ENCODE measurements at regions not wholly inside any gene's neighbourhood (a gene's known extent, or its start where the extent isn't known, plus 50 kb on each side); places are given as distances from the start of the nearest gene placed in this dataset.

DNA sequence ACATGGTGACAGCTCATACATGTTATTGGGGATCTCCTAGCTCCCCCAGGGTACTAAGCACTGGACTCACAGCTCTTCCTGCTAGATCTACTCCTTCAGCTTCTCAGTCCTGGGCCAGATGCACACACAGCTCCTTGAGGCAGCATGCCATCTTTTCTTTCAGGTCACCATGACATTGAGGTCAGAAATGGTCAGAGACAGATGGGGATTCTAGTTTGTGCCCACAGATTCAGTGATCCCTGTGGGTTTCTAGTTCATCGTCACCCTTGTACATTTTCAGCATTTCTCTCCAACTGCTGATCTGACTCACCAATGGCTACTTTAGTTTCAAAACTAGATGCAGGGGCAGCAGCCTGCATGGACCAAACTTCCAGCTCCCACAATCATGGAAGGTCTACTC is 560.7 kb upstream of the PSMD7 start:
- Histone ChIP-seq H3K27me3 (ENCODE audit: control insufficient read depth, insufficient read depth, low read length) (no peaks in the 10 kb centered on the region), H3K27ac (ENCODE audit: low read length) (no peak overlapping the region), H3K36me3 (ENCODE audit: control insufficient read depth, insufficient read depth, low read length) (no peaks in the 10 kb centered on the region), H3K9me3 (ENCODE audit: control insufficient read depth, insufficient read depth, low read depth, low read length) (no peaks in the 10 kb centered on the region), H3K4me1 (ENCODE audit: control insufficient read depth, insufficient read depth, low read length) (no peaks in the 10 kb centered on the region), H3K4me3 (ENCODE audit: low read depth in 2 of 2, low read length in 2 of 2) (no peak overlapping the region)
- no peak for ATAC-seq
- POLR2A ChIA-PET: no interaction called here
- no TSS peak for BruUV-seq (replicated peaks)
- CTCF ChIA-PET: no interaction called here
- in situ Hi-C loops (cut with HindIII; ENCODE audit: low pct_unique_long_range_greater_than_20kb, low sequenced_read_pairs) (no loop called here), intact Hi-C loops (cut with micrococcal nuclease; ENCODE audit: unreplicated experiment) (no loop called here)
- TF ChIP-seq, protein P1, sequence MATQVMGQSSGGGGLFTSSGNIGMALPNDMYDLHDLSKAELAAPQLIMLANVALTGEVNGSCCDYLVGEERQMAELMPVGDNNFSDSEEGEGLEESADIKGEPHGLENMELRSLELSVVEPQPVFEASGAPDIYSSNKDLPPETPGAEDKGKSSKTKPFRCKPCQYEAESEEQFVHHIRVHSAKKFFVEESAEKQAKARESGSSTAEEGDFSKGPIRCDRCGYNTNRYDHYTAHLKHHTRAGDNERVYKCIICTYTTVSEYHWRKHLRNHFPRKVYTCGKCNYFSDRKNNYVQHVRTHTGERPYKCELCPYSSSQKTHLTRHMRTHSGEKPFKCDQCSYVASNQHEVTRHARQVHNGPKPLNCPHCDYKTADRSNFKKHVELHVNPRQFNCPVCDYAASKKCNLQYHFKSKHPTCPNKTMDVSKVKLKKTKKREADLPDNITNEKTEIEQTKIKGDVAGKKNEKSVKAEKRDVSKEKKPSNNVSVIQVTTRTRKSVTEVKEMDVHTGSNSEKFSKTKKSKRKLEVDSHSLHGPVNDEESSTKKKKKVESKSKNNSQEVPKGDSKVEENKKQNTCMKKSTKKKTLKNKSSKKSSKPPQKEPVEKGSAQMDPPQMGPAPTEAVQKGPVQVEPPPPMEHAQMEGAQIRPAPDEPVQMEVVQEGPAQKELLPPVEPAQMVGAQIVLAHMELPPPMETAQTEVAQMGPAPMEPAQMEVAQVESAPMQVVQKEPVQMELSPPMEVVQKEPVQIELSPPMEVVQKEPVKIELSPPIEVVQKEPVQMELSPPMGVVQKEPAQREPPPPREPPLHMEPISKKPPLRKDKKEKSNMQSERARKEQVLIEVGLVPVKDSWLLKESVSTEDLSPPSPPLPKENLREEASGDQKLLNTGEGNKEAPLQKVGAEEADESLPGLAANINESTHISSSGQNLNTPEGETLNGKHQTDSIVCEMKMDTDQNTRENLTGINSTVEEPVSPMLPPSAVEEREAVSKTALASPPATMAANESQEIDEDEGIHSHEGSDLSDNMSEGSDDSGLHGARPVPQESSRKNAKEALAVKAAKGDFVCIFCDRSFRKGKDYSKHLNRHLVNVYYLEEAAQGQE (IDR thresholded peaks at IDR 0.05; ENCODE audit: insufficient read depth in 1 of 2, low read depth in 2 of 2, low read length in 1 of 2): no peak
- TF ChIP-seq POLR2AphosphoS5 (IDR thresholded peaks at IDR 0.05; ENCODE audit: low read depth, low read length) (no peak), SIN3A (IDR thresholded peaks at IDR 0.05; ENCODE audit: borderline replicate concordance, insufficient read depth, low read depth, low read length) (no peak), TCF7L2 (IDR thresholded peaks at IDR 0.05; ENCODE audit: low read depth, low read length) (no peak)
- TF ChIP-seq, protein P2, sequence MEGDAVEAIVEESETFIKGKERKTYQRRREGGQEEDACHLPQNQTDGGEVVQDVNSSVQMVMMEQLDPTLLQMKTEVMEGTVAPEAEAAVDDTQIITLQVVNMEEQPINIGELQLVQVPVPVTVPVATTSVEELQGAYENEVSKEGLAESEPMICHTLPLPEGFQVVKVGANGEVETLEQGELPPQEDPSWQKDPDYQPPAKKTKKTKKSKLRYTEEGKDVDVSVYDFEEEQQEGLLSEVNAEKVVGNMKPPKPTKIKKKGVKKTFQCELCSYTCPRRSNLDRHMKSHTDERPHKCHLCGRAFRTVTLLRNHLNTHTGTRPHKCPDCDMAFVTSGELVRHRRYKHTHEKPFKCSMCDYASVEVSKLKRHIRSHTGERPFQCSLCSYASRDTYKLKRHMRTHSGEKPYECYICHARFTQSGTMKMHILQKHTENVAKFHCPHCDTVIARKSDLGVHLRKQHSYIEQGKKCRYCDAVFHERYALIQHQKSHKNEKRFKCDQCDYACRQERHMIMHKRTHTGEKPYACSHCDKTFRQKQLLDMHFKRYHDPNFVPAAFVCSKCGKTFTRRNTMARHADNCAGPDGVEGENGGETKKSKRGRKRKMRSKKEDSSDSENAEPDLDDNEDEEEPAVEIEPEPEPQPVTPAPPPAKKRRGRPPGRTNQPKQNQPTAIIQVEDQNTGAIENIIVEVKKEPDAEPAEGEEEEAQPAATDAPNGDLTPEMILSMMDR (IDR thresholded peaks at IDR 0.05): no peak
- DNase-seq (ENCODE audit: low read depth, low spot score): no peak

DNA sequence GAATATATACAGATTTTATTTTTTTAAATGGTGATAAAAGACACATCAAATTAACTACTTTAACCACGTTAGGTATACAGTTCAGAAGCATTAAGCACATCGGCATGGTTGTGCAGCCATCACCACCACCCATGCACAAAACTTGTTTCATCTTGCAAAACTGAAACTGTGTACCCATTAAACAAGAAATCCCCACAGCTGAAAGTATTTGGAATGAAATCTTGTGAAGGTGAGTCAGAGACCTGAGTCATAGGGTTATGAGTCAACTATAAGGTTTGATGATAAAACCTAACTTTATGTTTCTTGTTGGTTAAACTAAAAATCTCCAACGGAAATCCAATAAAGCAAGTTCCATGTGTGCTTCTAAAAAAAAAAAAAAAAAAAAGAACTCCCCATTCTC is 561.6 kb upstream of the PSMD7 start:
- ATAC-seq (peak; percentile 70; the same call in 1 of the 2 replicates), DNase-seq (ENCODE audit: low read depth, low spot score) (peak; percentile 10)
- POLR2A ChIA-PET: no interaction called here
- no TSS peak for BruUV-seq (replicated peaks)
- intact Hi-C loops (cut with micrococcal nuclease; ENCODE audit: unreplicated experiment) (no loop called here), in situ Hi-C loops (cut with HindIII; ENCODE audit: low pct_unique_long_range_greater_than_20kb, low sequenced_read_pairs) (no loop called here)
- H3K9me3 ChIP-seq (ENCODE audit: control insufficient read depth, insufficient read depth, low read depth, low read length): no peaks in the 10 kb centered on the region
- no peak overlapping the region for H3K4me3 ChIP-seq (ENCODE audit: low read depth in 2 of 2, low read length in 2 of 2)
- H3K36me3 ChIP-seq (ENCODE audit: control insufficient read depth, insufficient read depth, low read length): no peaks in the 10 kb centered on the region
- TF ChIP-seq SIN3A (IDR thresholded peaks at IDR 0.05; ENCODE audit: borderline replicate concordance, insufficient read depth, low read depth, low read length): no peak
- TF ChIP-seq POLR2AphosphoS5 (IDR thresholded peaks at IDR 0.05; ENCODE audit: low read depth, low read length): no peak
- TF ChIP-seq, protein P1 (IDR thresholded peaks at IDR 0.05; ENCODE audit: insufficient read depth in 1 of 2, low read depth in 2 of 2, low read length in 1 of 2): no peak
- TF ChIP-seq, protein P2 (IDR thresholded peaks at IDR 0.05): no peak
- no peak for TF ChIP-seq TCF7L2 (IDR thresholded peaks at IDR 0.05; ENCODE audit: low read depth, low read length)
- no peaks in the 10 kb centered on the region for H3K27me3 ChIP-seq (ENCODE audit: control insufficient read depth, insufficient read depth, low read length)
- H3K4me1 ChIP-seq (ENCODE audit: control insufficient read depth, insufficient read depth, low read length): no peaks in the 10 kb centered on the region
- H3K27ac ChIP-seq (ENCODE audit: low read length): no peak overlapping the region
- CTCF ChIA-PET: no interaction called here

Data from Panc1 (cell line).